SK-N-SH treated with all-trans-retinoic acid at 6 μM for 48 hours (cell line): ENCODE measurements at regions not wholly inside any gene's neighbourhood (a gene's known extent, or its start where the extent isn't known, plus 50 kb on each side); places are given as distances from the start of the nearest gene placed in this dataset.

Experiments used
- ATAC-seq: fragments of 200-7000 bp; cut with Tn5 transposase; 3 replicates; pipeline ENCODE4 v1.9.1; 2020; ENCODE audit warnings: mild to moderate bottlenecking, moderate library complexity
- ARNTL ChIP-seq: fragments of 450-650 bp; formaldehyde crosslinking; IDR thresholded peaks from 2 replicates; pipeline ENCODE4 v1.5.0; 2020; ENCODE audit warnings: low read depth, mild to moderate bottlenecking, moderate library complexity, borderline replicate concordance
- BACH2 ChIP-seq: fragments of 250-450 bp; sonication (Bioruptor Pico); IDR thresholded peaks from 2 replicates; pipeline ENCODE4 v1.9.0; 2021; ENCODE audit warnings: mild to moderate bottlenecking, borderline replicate concordance
- CREB5 ChIP-seq: fragments of 250-450 bp; sonication (Bioruptor Pico); IDR thresholded peaks from 2 replicates; pipeline ENCODE4 v1.5.1; 2020; ENCODE audit warnings: low read depth, mild to moderate bottlenecking, moderate library complexity
- CSDC2 ChIP-seq: fragments of 250-450 bp; sonication (Bioruptor Pico); IDR thresholded peaks from 2 replicates; pipeline ENCODE4 v1.5.0; 2020; ENCODE audit warnings: mild to moderate bottlenecking, moderate library complexity
- CSRNP3 ChIP-seq: fragments of 250-450 bp; sonication (Bioruptor Pico); IDR thresholded peaks from 2 replicates; pipeline ENCODE4 v1.5.1; 2021; ENCODE audit warnings: mild to moderate bottlenecking, moderate library complexity
- ESRRG ChIP-seq: fragments of 250-450 bp; sonication (Bioruptor Pico); IDR thresholded peaks from 2 replicates; pipeline ENCODE4 v1.6.1; 2021; ENCODE audit warnings: mild to moderate bottlenecking
- GLIS3 ChIP-seq: fragments of 250-450 bp; sonication (Bioruptor Pico); IDR thresholded peaks from 2 replicates; pipeline ENCODE4 v1.5.0; 2020; ENCODE audit warnings: mild to moderate bottlenecking, moderate library complexity
- ISL1 ChIP-seq: fragments of 250-450 bp; sonication (Bioruptor Pico); IDR thresholded peaks from 2 replicates; pipeline ENCODE4 v2.1.2; 2022; ENCODE audit warnings: mild to moderate bottlenecking, moderate library complexity
- OSR1 ChIP-seq: fragments of 250-450 bp; sonication (Bioruptor Pico); IDR thresholded peaks from 2 replicates; pipeline ENCODE4 v1.8.0; 2022; ENCODE audit warnings: moderate library complexity, mild to moderate bottlenecking, inconsistent platforms
- PATZ1 ChIP-seq: fragments of 250-450 bp; sonication (Bioruptor Pico); IDR thresholded peaks from 2 replicates; pipeline ENCODE4 v1.8.0; 2020; ENCODE audit warnings: mild to moderate bottlenecking, moderate library complexity, borderline replicate concordance
- POU6F1 ChIP-seq: fragments of 250-450 bp; sonication (Bioruptor Pico); IDR thresholded peaks from 2 replicates; pipeline ENCODE4 v1.8.0; 2021; ENCODE audit warnings: low read depth, mild to moderate bottlenecking, moderate library complexity, borderline replicate concordance
- PPARA ChIP-seq: fragments of 250-450 bp; sonication (Bioruptor Pico); IDR thresholded peaks from 2 replicates; pipeline ENCODE4 v1.5.0; 2020; ENCODE audit warnings: mild to moderate bottlenecking, borderline replicate concordance
- RARB ChIP-seq: fragments of 250-450 bp; sonication (Bioruptor Pico); IDR thresholded peaks from 2 replicates; pipeline ENCODE4 v1.8.0; 2021; ENCODE audit warnings: mild to moderate bottlenecking, moderate library complexity
- TSHZ2 ChIP-seq: fragments of 250-450 bp; sonication (Bioruptor Pico); IDR thresholded peaks from 2 replicates; pipeline ENCODE4 v1.5.0; 2020; ENCODE audit warnings: mild to moderate bottlenecking, moderate library complexity
- ZC3H10 ChIP-seq: fragments of 250-450 bp; sonication (Bioruptor Pico); IDR thresholded peaks from 2 replicates; pipeline ENCODE4 v1.5.1; 2021; ENCODE audit warnings: mild to moderate bottlenecking, moderate library complexity
- ZFP3 ChIP-seq: fragments of 250-450 bp; sonication (Bioruptor Pico); IDR thresholded peaks from 2 replicates; pipeline ENCODE4 v1.5.0; 2020; ENCODE audit warnings: mild to moderate bottlenecking, moderate library complexity
- ZFP30 ChIP-seq: fragments of 450-650 bp; formaldehyde crosslinking; IDR thresholded peaks from 2 replicates; pipeline ENCODE4 v1.5.0; 2022; ENCODE audit warnings: mild to moderate bottlenecking, moderate library complexity
- ZNF565 ChIP-seq: fragments of 450-650 bp; formaldehyde crosslinking; conservative IDR thresholded peaks from 2 replicates; pipeline ENCODE4 v1.5.0; 2020; ENCODE audit warnings: low read depth, mild to moderate bottlenecking, moderate library complexity
- ZNF70 ChIP-seq: fragments of 450-650 bp; formaldehyde crosslinking; IDR thresholded peaks from 2 replicates; pipeline ENCODE4 v1.5.0; 2020; ENCODE audit warnings: mild to moderate bottlenecking, moderate library complexity
- ZNF8 ChIP-seq: fragments of 450-650 bp; formaldehyde crosslinking; IDR thresholded peaks from 2 replicates; pipeline ENCODE4 v1.5.0; 2020; ENCODE audit warnings: mild to moderate bottlenecking, moderate library complexity

GRCh38 chr15:77827860-77828259, 195.1 kb upstream of the LINGO1 start:
- TF ChIP-seq ZNF8 (CRISPR knock-in tag) (no peak), PPARA (no peak), ISL1 (CRISPR knock-in tag) (no peak), PATZ1 (CRISPR knock-in tag) (no peak), OSR1 (CRISPR knock-in tag) (no peak), CSRNP3 (no peak), CREB5 (CRISPR knock-in tag) (no peak), ARNTL (CRISPR knock-in tag) (no peak), ZFP30 (no peak)
- ATAC-seq = no peak

GRCh38 chr15:77826006-77826695, 193.4 kb upstream of the LINGO1 start:
- no peak for ATAC-seq
- TF ChIP-seq OSR1 (CRISPR knock-in tag) (no peak), ZFP3 (CRISPR knock-in tag) (no peak), RARB (CRISPR knock-in tag) (no peak), GLIS3 (CRISPR knock-in tag) (no peak), BACH2 (CRISPR knock-in tag) (no peak), ISL1 (CRISPR knock-in tag) (no peak), TSHZ2 (CRISPR knock-in tag) (no peak), ZC3H10 (CRISPR knock-in tag) (no peak), ZNF70 (CRISPR knock-in tag) (no peak), ZFP30 (no peak), CSRNP3 (no peak), ZNF565 (CRISPR knock-in tag) (no peak), CSDC2 (CRISPR knock-in tag) (no peak)

GRCh38 chr15:77825546-77825945, 192.8 kb upstream of the LINGO1 start:
- ATAC-seq = no peak
- TF ChIP-seq CSRNP3 (no peak), RARB (CRISPR knock-in tag) (no peak), GLIS3 (CRISPR knock-in tag) (no peak), POU6F1 (CRISPR knock-in tag) (no peak), ESRRG (CRISPR knock-in tag) (no peak), BACH2 (CRISPR knock-in tag) (no peak), CREB5 (CRISPR knock-in tag) (no peak), ISL1 (CRISPR knock-in tag) (no peak)
